ENCODE measurements at regions not wholly inside any gene's neighbourhood (a gene's known extent, or its start where the extent isn't known, plus 50 kb on each side); places are given as distances from the start of the nearest gene placed in this dataset.

GRCh38 chr3:31346542-31346979 is 186.2 kb upstream of the STT3B start:
- POLR2A ChIA-PET: no interaction called here
- no peak for TF ChIP-seq CTCF (IDR thresholded peaks at IDR 0.05; ENCODE audit: low read depth, low read length)
- CTCF ChIA-PET: no interaction called here

GRCh38 chr3:31349001-31349748 is 183.6 kb upstream of the STT3B start:
- ChIA-PET CTCF (no interaction called here), POLR2A (no interaction called here)
- Histone ChIP-seq H3K27me3 (ENCODE audit: control insufficient read depth, insufficient read depth, low read length) (no peaks in the 10 kb centered on the region), H3K9me3 (ENCODE audit: control insufficient read depth, insufficient read depth, low read length) (no peaks in the 10 kb centered on the region), H3K4me3 (ENCODE audit: low read depth, low read length) (no peak overlapping the region), H3K27ac (ENCODE audit: low read depth, low read length) (no peak overlapping the region)
- no peak for DNase-seq (ENCODE audit: low read depth, low spot score)
- TF ChIP-seq CTCF (IDR thresholded peaks at IDR 0.05; ENCODE audit: low read depth, low read length): no peak

More at GRCh38 chr3:31346542-31346979, 186.2 kb upstream of the STT3B start:
- no peak for DNase-seq (ENCODE audit: low read depth, low spot score)
- Histone ChIP-seq H3K27ac (ENCODE audit: low read depth, low read length) (no peak overlapping the region), H3K9me3 (ENCODE audit: control insufficient read depth, insufficient read depth, low read length) (no peaks in the 10 kb centered on the region), H3K27me3 (ENCODE audit: control insufficient read depth, insufficient read depth, low read length) (no peaks in the 10 kb centered on the region), H3K4me3 (ENCODE audit: low read depth, low read length) (no peak overlapping the region)

GRCh38 chr3:31350307-31350706 is 182.4 kb upstream of the STT3B start:
- Histone ChIP-seq H3K27me3 (ENCODE audit: control insufficient read depth, insufficient read depth, low read length) (no peaks in the 10 kb centered on the region), H3K9me3 (ENCODE audit: control insufficient read depth, insufficient read depth, low read length) (no peaks in the 10 kb centered on the region), H3K4me3 (ENCODE audit: low read depth, low read length) (no peak overlapping the region), H3K27ac (ENCODE audit: low read depth, low read length) (no peak overlapping the region)
- DNase-seq (ENCODE audit: low read depth, low spot score): no peak
- ChIA-PET CTCF (no interaction called here), POLR2A (no interaction called here)
- no peak for TF ChIP-seq CTCF (IDR thresholded peaks at IDR 0.05; ENCODE audit: low read depth, low read length)

GRCh38 chr3:31352331-31352730 is 180.4 kb upstream of the STT3B start:
- H3K27ac ChIP-seq (ENCODE audit: low read depth, low read length): no peak overlapping the region
- ChIA-PET POLR2A (no interaction called here), CTCF (no interaction called here)
- no peaks in the 10 kb centered on the region for H3K9me3 ChIP-seq (ENCODE audit: control insufficient read depth, insufficient read depth, low read length)
- DNase-seq (ENCODE audit: low read depth, low spot score): no peak
- no peak for TF ChIP-seq CTCF (IDR thresholded peaks at IDR 0.05; ENCODE audit: low read depth, low read length)
- H3K27me3 ChIP-seq (ENCODE audit: control insufficient read depth, insufficient read depth, low read length): no peaks in the 10 kb centered on the region
- H3K4me3 ChIP-seq (ENCODE audit: low read depth, low read length): no peak overlapping the region

GRCh38 chr3:31353166-31353565 is 179.6 kb upstream of the STT3B start:
- Histone ChIP-seq H3K27me3 (ENCODE audit: control insufficient read depth, insufficient read depth, low read length) (no peaks in the 10 kb centered on the region), H3K27ac (ENCODE audit: low read depth, low read length) (no peak overlapping the region), H3K4me3 (ENCODE audit: low read depth, low read length) (no peak overlapping the region), H3K9me3 (ENCODE audit: control insufficient read depth, insufficient read depth, low read length) (no peaks in the 10 kb centered on the region)
- POLR2A ChIA-PET: no interaction called here
- no peak for DNase-seq (ENCODE audit: low read depth, low spot score)
- TF ChIP-seq CTCF (IDR thresholded peaks at IDR 0.05; ENCODE audit: low read depth, low read length): no peak
- CTCF ChIA-PET: no interaction called here

Data from AG04450 (cell line).